KOPT-K1 (cell line): ENCODE measurements at regions not wholly inside any gene's neighbourhood (a gene's known extent, or its start where the extent isn't known, plus 50 kb on each side); places are given as distances from the start of the nearest gene placed in this dataset.
"Not testable (repeated sequence)": the region's sequence is repeated elsewhere in the genome, so short reads cannot be mapped to it uniquely, and the experiment has no call there.

Experiments
- H3K27ac ChIP-seq: fragments of 200-600 bp; sonication (generic); 2 replicates; pipeline ENCODE4 v1.5.1; 2016; ENCODE audit warnings: antibody characterized with exemption, mild to moderate bottlenecking, low read depth, low read length; ENCODE audit not compliant: poor library complexity, severe bottlenecking
- H3K36me3 ChIP-seq: fragments of 200-600 bp; sonication (generic); 2 replicates; pipeline ENCODE4 v1.5.1; 2017; ENCODE audit warnings: antibody characterized with exemption, mild to moderate bottlenecking, low read length, moderate library complexity; ENCODE audit not compliant: insufficient read depth
- H3K9me3 ChIP-seq: fragments of 200-600 bp; sonication (generic); 2 replicates; pipeline ENCODE4 v1.5.1; 2017; ENCODE audit warnings: antibody characterized with exemption, low read length, mild to moderate bottlenecking; ENCODE audit not compliant: insufficient read depth, poor library complexity, severe bottlenecking

GRCh38 chr15:31681529-31682259 is 348.6 kb upstream of the CHRNA7 start:
- H3K36me3 ChIP-seq, H3K9me3 ChIP-seq, H3K27ac ChIP-seq: not testable (repeated sequence)

GRCh38 chr15:31687088-31687487 is 343.2 kb upstream of the CHRNA7 start:
- not testable (repeated sequence) for H3K9me3 ChIP-seq, H3K36me3 ChIP-seq, H3K27ac ChIP-seq

DNA sequence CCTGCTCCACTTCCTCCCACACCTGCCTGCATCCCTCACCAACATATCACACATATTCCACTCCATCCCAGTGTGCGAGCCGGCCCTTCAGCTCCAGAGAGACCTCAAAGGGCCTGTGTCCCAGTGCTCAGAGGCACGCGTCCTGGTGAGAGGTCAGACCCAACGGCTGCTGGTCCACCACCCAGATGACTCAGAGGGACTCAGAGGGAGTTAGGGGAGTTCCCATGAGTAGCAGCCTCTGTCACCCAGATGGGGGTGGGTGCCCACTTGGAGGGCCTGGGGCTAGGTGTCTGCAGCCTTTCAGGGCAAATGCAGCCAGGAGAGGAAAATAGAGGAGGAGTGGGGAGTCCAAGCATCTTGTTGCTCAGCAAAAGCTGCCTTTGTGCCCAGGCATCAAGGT is 333.8 kb upstream of the CHRNA7 start:
- H3K36me3 ChIP-seq, H3K9me3 ChIP-seq, H3K27ac ChIP-seq: not testable (repeated sequence)

DNA sequence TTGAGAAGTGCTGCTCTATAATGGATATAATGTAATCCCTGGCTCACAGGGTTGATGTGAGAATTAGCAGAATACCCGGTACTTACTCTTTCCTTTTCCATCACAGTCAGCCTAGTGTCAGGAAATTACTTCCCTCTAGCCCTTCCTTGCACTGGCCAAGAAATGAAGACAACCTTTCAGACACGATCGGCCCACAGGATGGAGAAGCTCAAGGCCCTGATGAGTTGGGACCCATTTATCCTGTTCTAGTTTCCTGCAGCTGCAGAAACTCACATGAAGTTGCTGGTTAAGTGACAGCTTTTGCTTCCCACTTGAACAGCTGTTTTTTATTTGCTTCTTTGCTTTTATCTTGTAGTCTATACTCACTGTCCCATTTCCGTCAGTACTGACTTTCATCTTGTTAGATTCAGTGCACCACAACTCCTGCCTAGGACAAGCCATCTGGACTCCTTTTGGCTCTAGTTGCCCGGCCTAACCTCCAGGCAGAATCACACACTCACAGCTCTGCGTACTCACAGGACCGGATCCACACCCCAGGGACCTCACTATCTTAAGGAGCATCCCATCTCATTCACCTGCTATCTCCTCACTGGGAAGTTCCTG is 325.1 kb upstream of the CHRNA7 start:
- not testable (repeated sequence) for H3K9me3 ChIP-seq, H3K27ac ChIP-seq, H3K36me3 ChIP-seq

DNA sequence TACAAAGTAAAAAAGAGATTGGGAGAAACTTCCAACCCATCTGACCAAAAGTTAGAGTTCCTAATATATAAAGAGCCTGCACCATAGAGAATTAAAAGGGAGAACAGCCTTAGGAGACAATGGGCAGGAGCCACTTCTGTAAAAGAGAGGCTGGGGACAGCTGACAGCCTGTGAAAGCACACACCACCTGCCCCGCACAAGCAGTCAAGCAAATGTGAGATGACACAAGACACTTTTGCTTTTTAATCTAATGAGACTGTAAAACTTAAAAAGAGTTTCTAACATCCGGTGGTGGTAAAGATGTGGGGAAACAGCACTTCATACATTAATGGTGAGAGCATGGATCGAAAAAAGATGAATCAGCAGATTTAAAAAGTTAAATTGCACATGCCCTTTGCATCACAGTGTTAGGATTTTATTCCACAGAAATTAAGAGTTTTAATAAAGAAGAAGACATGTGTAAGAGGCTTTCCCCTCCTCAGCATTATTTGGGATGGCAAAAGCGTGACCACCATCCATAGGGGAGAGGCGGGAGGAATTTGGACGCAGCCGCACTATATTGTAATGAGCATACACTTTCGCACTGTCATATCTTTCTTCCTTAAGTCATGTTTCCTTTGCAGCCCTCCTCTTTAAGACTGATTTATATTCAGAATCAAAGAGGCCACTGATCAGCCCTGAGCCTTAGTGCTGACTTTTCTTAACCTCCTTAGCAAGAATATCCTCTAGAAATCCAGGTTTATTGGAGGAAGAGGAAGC is 322.2 kb upstream of the CHRNA7 start:
- H3K27ac ChIP-seq, H3K36me3 ChIP-seq, H3K9me3 ChIP-seq: not testable (repeated sequence)

DNA sequence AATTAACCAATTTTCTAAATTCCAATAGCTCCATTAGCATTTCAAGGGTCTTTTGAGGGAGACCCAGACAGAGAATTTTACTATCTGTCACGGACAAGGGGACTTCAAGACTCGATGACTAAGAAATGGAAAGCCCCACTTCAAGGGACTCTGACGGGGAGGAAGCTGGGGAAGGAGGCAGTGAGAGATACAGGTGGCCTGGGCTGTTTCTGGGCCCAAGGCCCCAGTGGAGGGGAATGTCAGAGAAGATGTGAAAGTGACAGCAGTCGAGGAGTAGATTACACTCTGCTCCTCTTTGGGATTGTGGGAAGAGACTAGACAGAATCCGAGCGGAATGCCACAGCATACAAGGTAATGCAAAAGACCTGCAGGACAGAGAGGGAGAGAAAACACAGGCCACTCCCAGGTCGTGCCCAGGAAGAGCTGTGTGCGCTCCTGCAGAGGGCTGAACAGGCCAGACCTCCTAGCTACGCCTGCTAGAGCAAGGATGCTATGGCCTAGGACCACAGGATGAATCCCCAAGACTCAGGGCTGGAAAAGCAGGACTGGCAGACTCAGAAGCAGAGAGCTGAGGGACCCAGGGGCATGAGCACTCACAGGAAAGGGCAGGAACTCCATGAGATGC is 321.5 kb upstream of the CHRNA7 start:
- not testable (repeated sequence) for H3K27ac ChIP-seq, H3K36me3 ChIP-seq, H3K9me3 ChIP-seq

DNA sequence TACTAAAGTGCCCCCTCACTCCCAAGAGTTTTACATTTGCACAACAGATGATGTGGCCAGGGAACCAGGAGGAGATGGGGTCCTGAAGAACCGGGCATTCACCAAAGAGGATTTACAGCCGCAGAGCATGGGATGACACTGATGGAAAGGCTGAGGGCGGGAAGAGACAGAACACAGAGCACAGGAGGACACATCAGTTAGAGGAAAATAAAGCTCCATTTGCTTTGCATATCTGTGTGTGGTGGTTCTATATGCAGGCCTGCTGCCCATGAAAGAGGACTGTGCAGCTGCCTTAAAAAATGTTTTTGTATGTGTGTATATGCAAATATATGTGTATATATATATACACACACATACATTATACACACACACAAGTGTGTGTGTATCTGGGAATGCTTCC is 320.8 kb upstream of the CHRNA7 start:
- H3K9me3 ChIP-seq, H3K27ac ChIP-seq, H3K36me3 ChIP-seq: not testable (repeated sequence)

DNA sequence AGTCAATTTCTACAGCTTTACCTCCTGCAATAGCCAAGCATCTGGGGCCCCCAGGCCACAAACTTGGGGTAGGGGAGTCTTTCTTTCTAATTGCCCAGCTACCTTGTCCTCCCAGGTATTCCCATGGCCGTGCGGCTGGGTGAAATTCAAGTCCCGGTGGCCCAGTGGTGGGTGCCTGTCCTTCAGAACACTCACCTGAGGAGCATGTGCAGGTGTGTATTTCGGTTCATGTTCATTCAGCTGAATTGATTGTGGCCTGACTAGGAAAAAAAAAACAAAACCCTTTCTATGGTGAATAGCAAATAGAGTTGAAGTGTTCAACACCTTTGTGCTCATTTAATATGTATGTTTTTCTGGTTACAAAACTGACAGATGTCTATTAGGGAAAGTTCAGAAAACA is 319.5 kb upstream of the CHRNA7 start:
- H3K27ac ChIP-seq, H3K36me3 ChIP-seq, H3K9me3 ChIP-seq: not testable (repeated sequence)

DNA sequence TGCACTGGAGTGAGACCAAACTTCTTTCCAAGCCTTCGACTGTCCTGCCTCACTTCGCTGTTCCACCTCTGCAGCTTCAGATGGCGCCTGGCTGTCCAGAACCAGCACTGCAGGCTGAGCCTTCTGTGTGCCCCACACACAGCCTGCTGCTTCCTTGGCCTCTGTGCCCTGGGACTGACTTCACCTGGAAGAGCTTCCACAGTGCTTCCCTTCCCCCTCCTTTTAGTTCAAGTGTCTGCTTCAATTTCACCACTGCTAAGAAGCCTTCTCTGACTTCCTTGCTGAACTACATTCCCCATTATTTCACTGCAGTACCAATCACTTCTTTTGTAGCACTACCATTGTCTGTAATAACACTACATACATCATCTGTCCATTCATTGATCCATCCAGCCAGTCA is 315.1 kb upstream of the CHRNA7 start:
- H3K36me3 ChIP-seq, H3K27ac ChIP-seq, H3K9me3 ChIP-seq: not testable (repeated sequence)

- not testable (repeated sequence) for H3K27ac ChIP-seq, H3K9me3 ChIP-seq, H3K36me3 ChIP-seq
Measured at GRCh38 chr15:31718625-31719024, 311.7 kb upstream of the CHRNA7 start.

DNA sequence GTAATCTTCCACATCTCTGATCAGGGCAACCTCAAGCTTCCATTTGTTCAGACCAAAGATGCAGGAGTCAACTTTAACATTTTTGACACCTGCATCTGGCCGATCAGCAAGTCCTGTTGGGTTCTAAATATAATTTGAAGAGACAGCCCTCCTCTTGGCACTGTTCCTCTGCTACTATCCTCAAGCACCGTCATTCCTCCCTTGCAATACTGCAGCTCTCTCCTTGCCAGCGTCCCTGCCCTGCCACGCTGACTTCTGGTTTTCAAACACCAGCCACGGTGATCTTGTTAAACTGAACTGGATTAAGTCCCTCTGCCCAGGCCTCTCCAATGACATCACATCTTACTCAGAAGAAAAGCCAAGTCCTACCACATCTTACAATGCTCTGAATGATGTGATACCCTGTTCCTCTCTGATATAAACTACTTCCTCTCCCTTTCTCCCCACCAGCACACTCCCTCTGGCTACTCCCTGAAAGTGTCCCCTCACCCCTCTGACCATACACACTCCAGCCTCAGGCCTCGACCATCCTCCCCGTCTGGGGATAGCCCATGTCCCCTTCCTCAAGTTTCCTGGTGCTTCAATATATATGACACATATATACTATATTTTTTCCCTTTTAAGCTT is 310.8 kb upstream of the CHRNA7 start:
- not testable (repeated sequence) for H3K9me3 ChIP-seq, H3K27ac ChIP-seq, H3K36me3 ChIP-seq

DNA sequence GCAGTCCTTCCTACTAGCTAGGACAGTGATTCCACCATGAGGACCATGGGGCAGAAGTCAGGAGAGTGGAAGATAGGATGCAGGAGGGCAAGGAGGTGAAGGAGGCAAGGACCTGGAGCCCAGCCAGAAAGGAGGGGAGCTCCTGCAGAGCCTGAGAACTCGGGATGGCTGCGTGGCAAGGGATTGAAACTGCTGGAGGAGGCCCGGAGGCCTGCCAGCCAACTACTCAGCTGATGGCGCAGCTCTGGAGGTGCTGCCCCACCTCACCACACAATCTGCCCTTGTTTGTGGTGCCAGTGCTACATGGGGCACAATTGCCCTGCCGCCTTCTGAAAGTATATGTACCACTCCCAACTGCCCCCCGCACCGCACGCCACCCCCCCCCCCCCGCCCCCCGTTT is 307.3 kb upstream of the CHRNA7 start:
- not testable (repeated sequence) for H3K36me3 ChIP-seq, H3K27ac ChIP-seq, H3K9me3 ChIP-seq

DNA sequence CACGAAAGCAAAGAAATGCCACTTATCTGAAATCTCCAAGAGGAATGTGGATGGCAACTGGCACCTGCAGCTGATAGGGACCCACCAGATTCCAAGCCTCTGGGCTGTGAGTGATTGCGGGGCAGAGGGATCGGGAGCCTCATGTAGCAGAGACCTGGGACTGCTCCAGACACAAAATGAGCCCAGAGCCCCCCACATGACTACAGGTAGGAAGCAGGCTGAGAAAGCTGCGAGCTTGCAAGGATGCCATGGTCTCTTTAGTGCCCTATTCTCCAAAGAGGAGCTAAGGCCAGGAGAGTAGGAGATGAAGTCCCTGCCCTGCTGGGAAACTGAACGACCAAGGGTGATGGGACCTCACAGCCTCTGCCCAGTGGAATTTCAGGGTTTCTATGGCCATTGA is 305.4 kb upstream of the CHRNA7 start:
- not testable (repeated sequence) for H3K9me3 ChIP-seq, H3K27ac ChIP-seq

DNA sequence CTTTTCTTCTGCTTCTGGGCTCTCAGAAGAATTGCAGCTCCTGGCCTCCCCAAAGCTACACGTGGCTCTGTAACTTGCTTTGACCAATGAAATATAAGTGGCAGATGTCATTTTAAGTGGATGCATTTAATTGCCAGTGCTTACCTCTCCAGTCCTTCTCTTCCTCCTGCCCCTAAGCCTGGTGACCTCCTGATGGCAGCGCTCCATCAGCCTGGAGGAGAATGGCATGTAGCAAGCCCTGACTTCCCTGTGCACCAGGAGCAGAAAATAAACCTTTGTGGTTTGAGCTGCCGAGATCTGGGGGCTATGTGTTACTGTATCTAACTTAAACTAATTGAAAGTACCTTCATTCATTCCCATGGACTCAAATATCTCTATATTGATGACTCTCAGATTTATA is 304.7 kb upstream of the CHRNA7 start:
- H3K9me3 ChIP-seq, H3K36me3 ChIP-seq, H3K27ac ChIP-seq: not testable (repeated sequence)

More for the DNA sequence above, 305.4 kb upstream of the CHRNA7 start:
- not testable (repeated sequence) for H3K36me3 ChIP-seq

- H3K27ac ChIP-seq = no peak overlapping the region
- H3K9me3 ChIP-seq = no peaks in the 10 kb centered on the region
- H3K36me3 ChIP-seq = no peaks in the 10 kb centered on the region
Measured at GRCh38 chr15:31727612-31728011, 302.7 kb upstream of the CHRNA7 start.
